Right lobe of liver (tissue), 6 donors: ENCODE measurements at regions not wholly inside any gene's neighbourhood (a gene's known extent, or its start where the extent isn't known, plus 50 kb on each side); places are given as distances from the start of the nearest gene placed in this dataset.
A peak's percentile ranks its signal among the peaks of the same experiment; 100 is the strongest.

Source experiments
- ATAC-seq, 4 donors: fragments of 200-7000 bp; cut with Tn5 transposase; one replicate each; pipeline ENCODE4 v1.9.1; 2020; ENCODE audit warnings: mild to moderate bottlenecking in 4 of 4, moderate library complexity in 4 of 4
- DNase-seq, 3 donors: peaks; one replicate each; pipeline ENCODE4 v3.0.0-alpha.2; 2020
- H3K27ac ChIP-seq, 3 donors: fragments of 200-600 bp; one replicate each; pipeline ENCODE4 v1.8.0; 2022
- H3K27me3 ChIP-seq, 2 donors: fragments of 200-600 bp; one replicate each; pipeline ENCODE4 v1.8.0; 2022
- H3K36me3 ChIP-seq, 4 donors: fragments of 200-600 bp; sonication (generic) in 1 of 4; one replicate each; pipeline versions ENCODE4 v1.5.1 to v1.8.0; 2017 to 2022; ENCODE audit warnings: control low read depth in 1 of 4
- H3K4me1 ChIP-seq, 4 donors: fragments of 200-600 bp; sonication (generic) in 1 of 4; one replicate each; pipeline versions ENCODE4 v1.5.1 to v1.8.0; 2017 to 2022; ENCODE audit warnings: control low read depth in 1 of 4
- H3K4me3 ChIP-seq, 3 donors: fragments of 200-600 bp; one replicate each; pipeline ENCODE4 v1.8.0; 2022
- H3K9me3 ChIP-seq, 4 donors: fragments of 200-600 bp; sonication (generic) in 1 of 4; one replicate each; pipeline versions ENCODE4 v1.5.1 to v1.8.0; 2017 to 2022; ENCODE audit warnings: control low read depth in 1 of 4
- CTCF ChIP-seq, 4 donors: fragments of 200-600 bp in 3 of 4; fragments of 450-650 bp in 1 of 4; IDR thresholded peaks; one replicate each; pipeline versions ENCODE4 v1.5.1 to v1.8.0; 2016 to 2022; ENCODE audit warnings: antibody characterized with exemption in 4 of 4, mild to moderate bottlenecking in 2 of 4
- POLR2A ChIP-seq: fragments of 450-650 bp; IDR thresholded peaks from one replicate; pipeline ENCODE4 v1.6.1; 2017; ENCODE audit warnings: antibody characterized with exemption, mild to moderate bottlenecking
- WGBS: methylation state at CpG from one replicate; pipeline ENCODE4 v1.1.6; 2018; ENCODE audit warnings: low coverage, low lambda C conversion rate; ENCODE audit not compliant: insufficient coverage; ENCODE audit errors: missing lambda C conversion rate; 5-methylcytosine and 5-hydroxymethylcytosine counted together
- intact Hi-C, 2 donors: fragments of 100-400 bp; cut with DNase I; formaldehyde crosslinking; loops; one replicate each; pipeline versions ENCODE4 v1.11.2 to v1.14.1; 2022
- donor health status: DM: no; HTN: yes; CAD: no.
- donor health status: DM: no; HTN: no; CAD: no.
- donor health status: DM: no; HTN: no; CAD: no.
- donor health status: DM: no; HTN: yes; CAD: no.
- donor health status: DM: no; HTN: yes; CAD: no.

- Histone ChIP-seq H3K36me3 (no peaks in the 10 kb centered on the region), H3K4me1 (no peaks in the 10 kb centered on the region), H3K27ac (no peak overlapping the region), H3K27me3 (no peaks in the 10 kb centered on the region), H3K9me3 (no peaks in the 10 kb centered on the region), H3K4me3 (no peak overlapping the region)
- DNase-seq (no peak), ATAC-seq (peak in 1 of 4 donors; percentile 31)
- WGBS = 79% methylated on average over 3 of the region's 3 CpGs
- TF ChIP-seq POLR2A = no peak
- TF ChIP-seq CTCF (IDR thresholded peaks at IDR 0.05) = no peak
- intact Hi-C loops = no loop called here
These were observed 190.7 kb upstream of the NCAM1 start for GRCh38 chr11:112770487-112770886.

- WGBS = 38% methylated on average over 2 of the region's 2 CpGs
- no peak for TF ChIP-seq POLR2A
- TF ChIP-seq CTCF (IDR thresholded peaks at IDR 0.05) = no peak
These were observed 189.4 kb upstream of the NCAM1 start for GRCh38 chr11:112771851-112772250.

GRCh38 chr11:112773264-112773663 is 188.0 kb upstream of the NCAM1 start:
- DNase-seq = no peak
- no peaks in the 10 kb centered on the region for H3K36me3 ChIP-seq
- 46% methylated on average over 4 of the region's 4 CpGs for WGBS
- no peaks in the 10 kb centered on the region for H3K9me3 ChIP-seq
- ATAC-seq = no peak
- H3K4me1 ChIP-seq = no peaks in the 10 kb centered on the region
- no peak overlapping the region for H3K27ac ChIP-seq
- TF ChIP-seq CTCF (IDR thresholded peaks at IDR 0.05) = no peak
- no peak for TF ChIP-seq POLR2A
- intact Hi-C loops = no loop called here
- no peaks in the 10 kb centered on the region for H3K27me3 ChIP-seq
- no peak overlapping the region for H3K4me3 ChIP-seq

More at GRCh38 chr11:112771851-112772250, 189.4 kb upstream of the NCAM1 start:
- H3K4me3 ChIP-seq = no peak overlapping the region
- no peaks in the 10 kb centered on the region for H3K27me3 ChIP-seq
- DNase-seq (no peak), ATAC-seq (no peak)
- H3K9me3 ChIP-seq = no peaks in the 10 kb centered on the region
- H3K4me1 ChIP-seq = no peaks in the 10 kb centered on the region
- no peaks in the 10 kb centered on the region for H3K36me3 ChIP-seq
- H3K27ac ChIP-seq = no peak overlapping the region
- intact Hi-C loops = no loop called here

- no peaks in the 10 kb centered on the region for H3K27me3 ChIP-seq
- no peak overlapping the region for H3K4me3 ChIP-seq
- DNase-seq = no peak
- 50% methylated on average over 3 of the region's 5 CpGs for WGBS
- H3K36me3 ChIP-seq = no peaks in the 10 kb centered on the region
- H3K9me3 ChIP-seq = no peaks in the 10 kb centered on the region
- intact Hi-C loops = no loop called here
- no peak overlapping the region for H3K27ac ChIP-seq
- no peak for ATAC-seq
- no peaks in the 10 kb centered on the region for H3K4me1 ChIP-seq
- TF ChIP-seq CTCF (IDR thresholded peaks at IDR 0.05) (no peak), POLR2A (no peak)
These were observed 184.4 kb upstream of the NCAM1 start for GRCh38 chr11:112776834-112777233.

- H3K27ac ChIP-seq = no peak overlapping the region
- no peaks in the 10 kb centered on the region for H3K4me1 ChIP-seq
- TF ChIP-seq POLR2A = no peak
- TF ChIP-seq CTCF (IDR thresholded peaks at IDR 0.05) = no peak
- H3K4me3 ChIP-seq = no peak overlapping the region
- H3K36me3 ChIP-seq = no peaks in the 10 kb centered on the region
- no peaks in the 10 kb centered on the region for H3K27me3 ChIP-seq
- DNase-seq = no peak
- ATAC-seq = no peak
- 17% methylated on average over 3 of the region's 12 CpGs for WGBS
- intact Hi-C loops = no loop called here
- no peaks in the 10 kb centered on the region for H3K9me3 ChIP-seq
These were observed 183.9 kb upstream of the NCAM1 start for GRCh38 chr11:112777283-112777751.
